ENCODE measurements at regions not wholly inside any gene's neighbourhood (a gene's known extent, or its start where the extent isn't known, plus 50 kb on each side); places are given as distances from the start of the nearest gene placed in this dataset.

GRCh38 chr4:20101831-20102230 lies 149.9 kb upstream of the SLIT2 start:
- POLR2A ChIA-PET = interaction anchor here (1.3 kb wide), 1 partner anchor 146 kb away, joined by 3 read pairs; no protein-coding TSS in a partner anchor
- Histone ChIP-seq H3K9me1 (replicated peaks; ENCODE audit: control insufficient read depth, extremely low read depth, insufficient read depth, low read length) (no peaks in the 10 kb centered on the region), H2AFZ (ENCODE audit: low read depth, low read length) (no peak overlapping the region), H3K9me3 (replicated peaks; ENCODE audit: control insufficient read depth, insufficient read depth, low read length) (no peaks in the 10 kb centered on the region), H3K36me3 (ENCODE audit: control insufficient read depth in 2 of 2, extremely low read depth in 1 of 2, insufficient read depth in 2 of 2, low read length in 2 of 2) (no peaks in the 10 kb centered on the region), H3K27me3 (ENCODE audit: control insufficient read depth in 2 of 2, insufficient read depth in 2 of 2, low read length in 2 of 2) (no peaks in the 10 kb centered on the region), H3K79me2 (ENCODE audit: control insufficient read depth, insufficient read depth, low read length) (no peaks in the 10 kb centered on the region), H3K4me2 (ENCODE audit: insufficient read depth, low read length) (no peak overlapping the region), H3K4me3 (replicated peaks in 1 of 3; ENCODE audit: insufficient read depth in 1 of 3, low read depth in 1 of 3, low read length in 3 of 3) (no peak overlapping the region), H3K9ac (replicated peaks; ENCODE audit: extremely low read depth, insufficient read depth, low read length) (no peak overlapping the region), H4K20me1 (replicated peaks; ENCODE audit: control insufficient read depth, extremely low read depth, insufficient read depth, low read length) (no peaks in the 10 kb centered on the region), H3K4me1 (ENCODE audit: control insufficient read depth, extremely low read depth, insufficient read depth, low read length) (no peaks in the 10 kb centered on the region), H3K27ac (ENCODE audit: insufficient read depth, low read depth, low read length) (no peak overlapping the region)
- no peak for DNase-seq (ENCODE audit: low read depth, low spot score)
- FAIRE-seq = no peak
- intact Hi-C loops (cut with micrococcal nuclease) (no loop called here), dilution Hi-C loops (cut with MboI; ENCODE audit: extremely low pct_ligation_motif_present, low sequenced_read_pairs) (no loop called here)
- CTCF ChIA-PET = interaction anchor here (1.1 kb wide), 1 partner anchor 146 kb away, joined by 3 read pairs; no protein-coding TSS in a partner anchor
- BruUV-seq (replicated peaks) = no TSS peak
- no peak for TF ChIP-seq POLR2AphosphoS5 (IDR thresholded peaks at IDR 0.05; ENCODE audit: insufficient read depth, low read depth, low read length)
- no peak for TF ChIP-seq CTCF (IDR thresholded peaks at IDR 0.05; ENCODE audit: extremely low read depth in 1 of 2, insufficient read depth in 1 of 2, low read depth in 1 of 2, low read length in 2 of 2)
- TF ChIP-seq POLR2A (IDR thresholded peaks at IDR 0.05; ENCODE audit: low read depth, low read length) = no peak
- no peak for TF ChIP-seq EZH2 (IDR thresholded peaks at IDR 0.05; ENCODE audit: borderline replicate concordance, low read depth, low read length, severe bottlenecking)
- no peak for TF ChIP-seq JUN (IDR thresholded peaks at IDR 0.05; ENCODE audit: borderline replicate concordance, insufficient read depth, insufficient read length, low read depth)
- no peak for TF ChIP-seq FOS (IDR thresholded peaks at IDR 0.05; ENCODE audit: borderline replicate concordance, insufficient read depth, low read length)
- TF ChIP-seq MYC (IDR thresholded peaks at IDR 0.05; ENCODE audit: low read depth, low read length) = no peak
- TF ChIP-seq, protein P1, sequence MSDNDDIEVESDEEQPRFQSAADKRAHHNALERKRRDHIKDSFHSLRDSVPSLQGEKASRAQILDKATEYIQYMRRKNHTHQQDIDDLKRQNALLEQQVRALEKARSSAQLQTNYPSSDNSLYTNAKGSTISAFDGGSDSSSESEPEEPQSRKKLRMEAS (IDR thresholded peaks at IDR 0.05; ENCODE audit: insufficient read depth, insufficient read length) = no peak
- TF ChIP-seq GATA2 (IDR thresholded peaks at IDR 0.05; ENCODE audit: insufficient read depth, insufficient read length, low read depth, low read length) = no peak

All from endothelial cell of umbilical vein (primary cell).